ENCODE measurements at regions not wholly inside any gene's neighbourhood (a gene's known extent, or its start where the extent isn't known, plus 50 kb on each side); places are given as distances from the start of the nearest gene placed in this dataset.

- Mint-ChIP-seq H3K4me3 (ENCODE audit: unreplicated experiment) (no peak overlapping the region), H3K9me3 (ENCODE audit: unreplicated experiment) (no peaks in the 10 kb centered on the region), H3K27me3 (ENCODE audit: unreplicated experiment) (peaks cover 13% of the 10 kb centered on the region), H3K4me1 (ENCODE audit: unreplicated experiment) (no peaks in the 10 kb centered on the region), H3K27ac (ENCODE audit: unreplicated experiment) (no peak overlapping the region), H3K36me3 (ENCODE audit: unreplicated experiment) (no peaks in the 10 kb centered on the region)
- DNase-seq (ENCODE audit: extremely low spot score, unreplicated experiment): no peak
- no peak for TF ChIP-seq CTCF (IDR thresholded peaks at IDR 0.05)
These were observed 1383.6 kb downstream of the ZPLD1 start for GRCh38 chr3:103818398-103818797.

- Mint-ChIP-seq H3K4me1 (ENCODE audit: unreplicated experiment) (no peaks in the 10 kb centered on the region), H3K27me3 (ENCODE audit: unreplicated experiment) (peaks cover 13% of the 10 kb centered on the region), H3K36me3 (ENCODE audit: unreplicated experiment) (no peaks in the 10 kb centered on the region), H3K4me3 (ENCODE audit: unreplicated experiment) (no peak overlapping the region), H3K27ac (ENCODE audit: unreplicated experiment) (no peak overlapping the region), H3K9me3 (ENCODE audit: unreplicated experiment) (no peaks in the 10 kb centered on the region)
- TF ChIP-seq CTCF (IDR thresholded peaks at IDR 0.05): no peak
- no peak for DNase-seq (ENCODE audit: extremely low spot score, unreplicated experiment)
These were observed 1384.0 kb downstream of the ZPLD1 start for GRCh38 chr3:103818800-103819199.

- no peaks in the 10 kb centered on the region for H3K4me1 Mint-ChIP-seq (ENCODE audit: unreplicated experiment)
- H3K4me3 Mint-ChIP-seq (ENCODE audit: unreplicated experiment): no peak overlapping the region
- DNase-seq (ENCODE audit: extremely low spot score, unreplicated experiment): no peak
- no peak overlapping the region for H3K27ac Mint-ChIP-seq (ENCODE audit: unreplicated experiment)
- peaks cover 6% of the 10 kb centered on the region for H3K9me3 Mint-ChIP-seq (ENCODE audit: unreplicated experiment)
- no peaks in the 10 kb centered on the region for H3K36me3 Mint-ChIP-seq (ENCODE audit: unreplicated experiment)
- peaks cover 18% of the 10 kb centered on the region for H3K27me3 Mint-ChIP-seq (ENCODE audit: unreplicated experiment)
- no peak for TF ChIP-seq CTCF (IDR thresholded peaks at IDR 0.05)
These were observed 1390.8 kb downstream of the ZPLD1 start for GRCh38 chr3:103825586-103825985.

- Mint-ChIP-seq H3K36me3 (ENCODE audit: unreplicated experiment) (no peaks in the 10 kb centered on the region), H3K4me1 (ENCODE audit: unreplicated experiment) (no peaks in the 10 kb centered on the region), H3K27ac (ENCODE audit: unreplicated experiment) (no peak overlapping the region), H3K4me3 (ENCODE audit: unreplicated experiment) (no peak overlapping the region), H3K27me3 (ENCODE audit: unreplicated experiment) (peaks cover 21% of the 10 kb centered on the region), H3K9me3 (ENCODE audit: unreplicated experiment) (peaks cover 6% of the 10 kb centered on the region)
- no peak for TF ChIP-seq CTCF (IDR thresholded peaks at IDR 0.05)
- no peak for DNase-seq (ENCODE audit: extremely low spot score, unreplicated experiment)
These were observed 1395.0 kb downstream of the ZPLD1 start for GRCh38 chr3:103829723-103830326.

GRCh38 chr3:103847081-103848062 is 1412.6 kb downstream of the ZPLD1 start:
- TF ChIP-seq CTCF (IDR thresholded peaks at IDR 0.05): no peak
- Mint-ChIP-seq H3K27me3 (ENCODE audit: unreplicated experiment) (peaks cover 11% of the 10 kb centered on the region), H3K27ac (ENCODE audit: unreplicated experiment) (no peak overlapping the region), H3K9me3 (ENCODE audit: unreplicated experiment) (no peaks in the 10 kb centered on the region), H3K36me3 (ENCODE audit: unreplicated experiment) (no peaks in the 10 kb centered on the region), H3K4me1 (ENCODE audit: unreplicated experiment) (no peaks in the 10 kb centered on the region), H3K4me3 (ENCODE audit: unreplicated experiment) (no peak overlapping the region)
- no peak for DNase-seq (ENCODE audit: extremely low spot score, unreplicated experiment)
